Type B pancreatic cell (in vitro differentiated cells): ENCODE measurements at regions not wholly inside any gene's neighbourhood (a gene's known extent, or its start where the extent isn't known, plus 50 kb on each side); places are given as distances from the start of the nearest gene placed in this dataset.
A peak's percentile ranks its signal among the peaks of the same experiment; 100 is the strongest.

Experiments used
- DNase-seq: peaks from one replicate; pipeline ENCODE4 v3.0.0; 2021; ENCODE audit warnings: mixed read lengths; ENCODE audit not compliant: unreplicated experiment; ENCODE audit errors: extremely low spot score
- H3K27ac Mint-ChIP-seq: 2 replicates; pipeline ENCODE4 v1.8.0; 2021; ENCODE audit warnings: mild to moderate bottlenecking, mixed read lengths
- H3K27me3 Mint-ChIP-seq: 2 replicates; pipeline ENCODE4 v1.8.0; 2021; ENCODE audit warnings: mixed read lengths
- H3K36me3 Mint-ChIP-seq: 2 replicates; pipeline ENCODE4 v1.8.0; 2021; ENCODE audit warnings: mixed read lengths
- H3K4me1 Mint-ChIP-seq: one replicate; pipeline ENCODE4 v1.8.0; 2021; ENCODE audit warnings: mixed read lengths; ENCODE audit not compliant: unreplicated experiment
- H3K4me3 Mint-ChIP-seq: 2 replicates; pipeline ENCODE4 v1.8.0; 2021; ENCODE audit warnings: mild to moderate bottlenecking, mixed read lengths
- H3K9me3 Mint-ChIP-seq: 2 replicates; pipeline ENCODE4 v1.8.0; 2021; ENCODE audit warnings: mixed read lengths
- CTCF ChIP-seq: fragments of 200-600 bp; sonication (generic); conservative IDR thresholded peaks from 2 replicates; pipeline ENCODE4 v1.5.0; 2021; ENCODE audit warnings: antibody characterized with exemption, mild to moderate bottlenecking

GRCh38 chr4:112759313-112759712 is 122.4 kb downstream of the LARP7 start:
- Mint-ChIP-seq H3K27ac (no peak overlapping the region), H3K9me3 (no peaks in the 10 kb centered on the region), H3K36me3 (no peaks in the 10 kb centered on the region), H3K4me1 (peaks cover 10% of the 10 kb centered on the region), H3K4me3 (no peak overlapping the region), H3K27me3 (no peaks in the 10 kb centered on the region)
- no peak for DNase-seq
- no peak for TF ChIP-seq CTCF

- TF ChIP-seq CTCF, result peak; percentile 77
- Mint-ChIP-seq H3K4me3 (peak overlapping the region; percentile 26), H3K27ac (peak overlapping the region; percentile 14), H3K9me3 (no peaks in the 10 kb centered on the region), H3K4me1 (peaks cover 12% of the 10 kb centered on the region), H3K36me3 (no peaks in the 10 kb centered on the region), H3K27me3 (no peaks in the 10 kb centered on the region)
- no peak for DNase-seq
Observed at GRCh38 chr4:112765317-112765974, 128.5 kb downstream of the LARP7 start.

- H3K9me3 Mint-ChIP-seq, result no peaks in the 10 kb centered on the region
- no peak for DNase-seq
- H3K27me3 Mint-ChIP-seq, result no peaks in the 10 kb centered on the region
- TF ChIP-seq CTCF, result peak; percentile 50
- H3K4me1 Mint-ChIP-seq, result peaks cover 12% of the 10 kb centered on the region
- no peaks in the 10 kb centered on the region for H3K36me3 Mint-ChIP-seq
- no peak overlapping the region for H3K27ac Mint-ChIP-seq
- no peak overlapping the region for H3K4me3 Mint-ChIP-seq
Observed at GRCh38 chr4:112766422-112766821, 129.5 kb downstream of the LARP7 start.

GRCh38 chr4:112767386-112767785 is 130.4 kb downstream of the LARP7 start:
- Mint-ChIP-seq H3K36me3 (no peaks in the 10 kb centered on the region), H3K27me3 (no peaks in the 10 kb centered on the region), H3K4me3 (no peak overlapping the region), H3K27ac (no peak overlapping the region), H3K4me1 (peaks cover 12% of the 10 kb centered on the region), H3K9me3 (no peaks in the 10 kb centered on the region)
- no peak for TF ChIP-seq CTCF
- DNase-seq, result no peak

- H3K27me3 Mint-ChIP-seq, result no peaks in the 10 kb centered on the region
- DNase-seq, result no peak
- TF ChIP-seq CTCF, result no peak
- H3K9me3 Mint-ChIP-seq, result no peaks in the 10 kb centered on the region
- peaks cover 6% of the 10 kb centered on the region for H3K4me1 Mint-ChIP-seq
- no peak overlapping the region for H3K4me3 Mint-ChIP-seq
- no peak overlapping the region for H3K27ac Mint-ChIP-seq
- no peaks in the 10 kb centered on the region for H3K36me3 Mint-ChIP-seq
Observed at GRCh38 chr4:112770114-112770513, 133.2 kb downstream of the LARP7 start.

- no peak for DNase-seq
- Mint-ChIP-seq H3K27ac (no peak overlapping the region), H3K9me3 (no peaks in the 10 kb centered on the region), H3K27me3 (no peaks in the 10 kb centered on the region), H3K36me3 (no peaks in the 10 kb centered on the region), H3K4me1 (no peaks in the 10 kb centered on the region), H3K4me3 (no peak overlapping the region)
- no peak for TF ChIP-seq CTCF
Observed at GRCh38 chr4:112775801-112776200, 138.9 kb downstream of the LARP7 start.
